Thymus (tissue), 11 donors: ENCODE measurements at regions not wholly inside any gene's neighbourhood (a gene's known extent, or its start where the extent isn't known, plus 50 kb on each side); places are given as distances from the start of the nearest gene placed in this dataset.
A peak's percentile ranks its signal among the peaks of the same experiment; 100 is the strongest.

Source experiments
- DNase-seq, 9 donors: peaks; one replicate each; pipeline ENCODE4 v3.0.0-alpha.2; 2013; ENCODE audit warnings: low spot score in 9 of 9, low read depth in 6 of 9, missing footprints in 1 of 9
- H3K27ac ChIP-seq, 2 donors: one replicate each; pipeline ENCODE4 v1.5.1; 2013; ENCODE audit warnings: control low read depth in 1 of 2, low read depth in 1 of 2, low read length in 1 of 2, mild to moderate bottlenecking in 1 of 2, moderate library complexity in 1 of 2
- H3K27me3 ChIP-seq, 2 donors: one replicate each; pipeline ENCODE4 v1.5.1; 2013; ENCODE audit warnings: low read length in 1 of 2; ENCODE audit not compliant: control insufficient read depth in 2 of 2, insufficient read depth in 1 of 2
- H3K36me3 ChIP-seq, 2 donors: one replicate each; pipeline ENCODE4 v1.5.1; 2013; ENCODE audit warnings: low read length in 1 of 2, mild to moderate bottlenecking in 1 of 2, moderate library complexity in 1 of 2; ENCODE audit not compliant: control insufficient read depth in 2 of 2, insufficient read depth in 2 of 2
- H3K4me1 ChIP-seq, 2 donors: one replicate each; pipeline ENCODE4 v1.5.1; 2013; ENCODE audit warnings: low read length in 2 of 2; ENCODE audit not compliant: control insufficient read depth in 2 of 2, insufficient read depth in 2 of 2
- H3K4me3 ChIP-seq, 2 donors: one replicate each; pipeline ENCODE4 v1.5.1; 2013; ENCODE audit warnings: low read length in 2 of 2, control low read depth in 1 of 2, mild to moderate bottlenecking in 1 of 2
- H3K9me3 ChIP-seq, 2 donors: one replicate each; pipeline ENCODE4 v1.5.1; 2013; ENCODE audit warnings: low read length in 1 of 2, mild to moderate bottlenecking in 1 of 2; ENCODE audit not compliant: control insufficient read depth in 2 of 2, insufficient read depth in 1 of 2
- WGBS: extraction: QIAGEN DNeasy Blood & Tissue Kit; methylation state at CpG from one replicate; pipeline ENCODE4 v1.1.7; 2013; 5-methylcytosine and 5-hydroxymethylcytosine counted together
- donor health status: healthy.

DNA sequence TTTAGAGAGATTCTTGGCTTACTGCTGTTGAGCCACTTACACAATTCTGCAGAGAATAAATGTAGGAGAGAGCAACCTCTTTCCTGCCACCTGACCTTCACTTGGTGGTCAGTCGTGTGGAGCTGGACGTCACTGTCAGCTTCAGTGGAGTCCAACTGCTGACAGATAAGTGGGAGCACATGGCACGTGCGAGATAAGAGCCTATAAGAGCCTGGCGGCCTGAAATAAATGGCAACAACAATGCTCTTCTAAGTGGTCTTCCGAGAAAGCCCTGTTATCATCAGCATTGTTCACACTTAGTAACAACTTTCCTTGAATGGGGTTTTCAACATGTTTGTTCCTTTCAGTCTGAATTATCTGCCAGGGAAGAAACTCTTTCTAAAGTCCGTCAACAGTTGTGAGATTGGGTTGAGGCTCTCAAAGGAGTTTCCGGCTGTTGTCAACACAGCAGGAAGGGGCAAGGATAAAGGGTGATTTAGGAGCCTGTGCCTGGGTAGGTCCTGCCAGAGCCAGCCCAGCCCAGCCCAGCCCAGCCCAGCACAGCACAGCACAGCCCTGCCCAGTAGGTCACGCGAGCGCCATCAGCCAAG lies 57.2 kb upstream of the RUNX1 start:
- H3K4me1 ChIP-seq, result peaks cover 9 to 11% of the 10 kb centered on the region in 2 donors
- H3K27me3 ChIP-seq, result no peaks in the 10 kb centered on the region
- H3K27ac ChIP-seq, result no peak overlapping the region
- 87% methylated on average over 11 of the region's 11 CpGs for WGBS
- H3K4me3 ChIP-seq, result no peak overlapping the region
- DNase-seq, result no peak
- no peaks in the 10 kb centered on the region for H3K9me3 ChIP-seq
- H3K36me3 ChIP-seq, result no peaks in the 10 kb centered on the region

DNA sequence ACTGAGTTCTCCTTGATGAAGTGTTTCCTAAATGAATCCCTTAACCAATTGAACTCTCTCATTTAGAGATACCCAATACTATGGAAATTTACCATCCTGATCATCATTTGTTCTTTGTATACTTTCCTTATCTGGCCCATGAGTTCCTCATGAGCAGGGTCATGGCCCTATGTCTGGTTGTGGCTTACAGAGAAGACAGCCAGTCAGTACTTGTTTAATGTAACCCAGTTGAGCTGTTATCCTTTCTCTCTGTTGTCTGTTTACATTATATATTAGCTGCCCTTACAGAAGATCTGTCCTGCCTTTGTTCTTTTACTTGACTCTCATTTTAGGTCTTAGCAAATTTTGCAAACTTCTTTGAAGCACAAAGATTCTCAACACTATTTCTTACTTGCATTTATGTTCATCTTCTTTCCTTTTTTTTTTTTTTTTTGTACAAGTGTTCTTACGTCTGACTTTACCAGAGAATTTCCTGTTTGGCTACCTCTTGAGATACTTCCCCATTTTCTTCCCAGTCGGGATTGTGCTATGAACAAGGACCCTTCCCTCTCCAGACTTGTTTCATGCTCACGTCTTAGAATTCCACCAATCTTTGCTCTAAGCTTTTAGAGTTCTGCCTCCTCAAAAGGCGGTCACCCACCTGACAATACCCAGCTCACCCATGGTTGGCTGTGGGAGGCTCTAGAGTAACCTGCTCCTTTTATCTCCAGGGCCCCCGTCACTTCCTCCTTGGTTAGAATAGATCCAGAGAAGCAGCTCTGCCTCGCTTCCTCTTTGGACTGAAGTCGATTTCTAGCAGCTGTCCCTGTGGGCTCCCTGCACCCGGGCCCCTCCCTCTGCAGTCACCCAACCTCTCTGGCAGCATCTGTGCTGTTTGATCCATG lies 53.6 kb upstream of the RUNX1 start:
- Histone ChIP-seq H3K4me3 (no peak overlapping the region), H3K36me3 (no peaks in the 10 kb centered on the region), H3K27me3 (no peaks in the 10 kb centered on the region), H3K9me3 (no peaks in the 10 kb centered on the region), H3K27ac (peak overlapping the region; percentile 76 to 77), H3K4me1 (peaks cover 13 to 16% of the 10 kb centered on the region in 2 donors)
- 9% methylated on average over 8 of the region's 8 CpGs for WGBS
- DNase-seq, result peak; percentile 23 to 90 (median 66)

GRCh38 chr21:35100349-35100811 lies 51.3 kb upstream of the RUNX1 start:
- H3K27me3 ChIP-seq, result no peaks in the 10 kb centered on the region
- WGBS, result 89% methylated on average over 8 of the region's 8 CpGs
- H3K9me3 ChIP-seq, result no peaks in the 10 kb centered on the region
- no peaks in the 10 kb centered on the region for H3K36me3 ChIP-seq
- DNase-seq, result no peak
- H3K4me1 ChIP-seq, result peaks cover 18 to 24% of the 10 kb centered on the region in 2 donors
- no peak overlapping the region for H3K4me3 ChIP-seq
- H3K27ac ChIP-seq, result no peak overlapping the region

- peaks cover 18 to 24% of the 10 kb centered on the region in 2 donors for H3K4me1 ChIP-seq
- WGBS, result 94% methylated on average over 1 of the region's 1 CpG
- no peaks in the 10 kb centered on the region for H3K27me3 ChIP-seq
- no peak for DNase-seq
- no peaks in the 10 kb centered on the region for H3K9me3 ChIP-seq
- no peak overlapping the region for H3K4me3 ChIP-seq
- H3K36me3 ChIP-seq, result no peaks in the 10 kb centered on the region
- no peak overlapping the region for H3K27ac ChIP-seq
Observed at GRCh38 chr21:35099310-35099709, 50.2 kb upstream of the RUNX1 start.
